IPS-20b (cell line): ENCODE measurements at regions not wholly inside any gene's neighbourhood (a gene's known extent, or its start where the extent isn't known, plus 50 kb on each side); places are given as distances from the start of the nearest gene placed in this dataset.
"Not testable (repeated sequence)": the region's sequence is repeated elsewhere in the genome, so short reads cannot be mapped to it uniquely, and the experiment has no call there.

Source experiments
- H3K27ac ChIP-seq: one replicate; pipeline ENCODE4 v1.5.1; 2013; ENCODE audit warnings: low read length
- H3K27me3 ChIP-seq: 2 replicates; pipeline ENCODE4 v1.6.1; 2013; ENCODE audit warnings: mild to moderate bottlenecking, low read length, inconsistent platforms; ENCODE audit not compliant: insufficient read depth
- H3K36me3 ChIP-seq: 2 replicates; pipeline ENCODE4 v1.6.1; 2013; ENCODE audit warnings: low read depth, mild to moderate bottlenecking, inconsistent platforms, low read length, moderate library complexity; ENCODE audit not compliant: insufficient read depth
- H3K4me1 ChIP-seq: 2 replicates; pipeline ENCODE4 v1.6.1; 2013; ENCODE audit warnings: mild to moderate bottlenecking, control low read depth, inconsistent platforms, low read length, moderate library complexity; ENCODE audit not compliant: insufficient read depth
- H3K4me3 ChIP-seq: 2 replicates; pipeline ENCODE4 v1.5.1; 2013; ENCODE audit warnings: mild to moderate bottlenecking, low read length, inconsistent platforms
- H3K9ac ChIP-seq: 2 replicates; pipeline ENCODE4 v1.6.1; 2013; ENCODE audit warnings: low read depth, mild to moderate bottlenecking, inconsistent platforms, low read length, moderate library complexity
- H3K9me3 ChIP-seq: 2 replicates; pipeline ENCODE4 v1.6.1; 2013; ENCODE audit warnings: mild to moderate bottlenecking, low read depth, low read length, inconsistent platforms; ENCODE audit not compliant: insufficient read depth

- Histone ChIP-seq H3K9me3 (no peaks in the 10 kb centered on the region), H3K36me3 (no peaks in the 10 kb centered on the region), H3K4me3 (no peak overlapping the region), H3K27ac (no peak overlapping the region), H3K9ac (no peak overlapping the region), H3K4me1 (no peaks in the 10 kb centered on the region), H3K27me3 (no peaks in the 10 kb centered on the region)
These were observed 175.8 kb upstream of the MMADHC start for GRCh38 chr2:149763358-149763757.

GRCh38 chr2:149761611-149762010 lies 174.0 kb upstream of the MMADHC start:
- Histone ChIP-seq H3K27ac (no peak overlapping the region), H3K27me3 (no peaks in the 10 kb centered on the region), H3K4me3 (no peak overlapping the region), H3K9me3 (no peaks in the 10 kb centered on the region), H3K36me3 (no peaks in the 10 kb centered on the region), H3K4me1 (no peaks in the 10 kb centered on the region), H3K9ac (no peak overlapping the region)

- H3K4me1 ChIP-seq, H3K9me3 ChIP-seq, H3K9ac ChIP-seq, H3K36me3 ChIP-seq, H3K4me3 ChIP-seq, H3K27me3 ChIP-seq, H3K27ac ChIP-seq: not testable (repeated sequence)
These were observed 171.8 kb upstream of the MMADHC start for GRCh38 chr2:149759382-149759781.

GRCh38 chr2:149754722-149755121 lies 167.1 kb upstream of the MMADHC start:
- H3K27me3 ChIP-seq, H3K27ac ChIP-seq, H3K4me1 ChIP-seq, H3K36me3 ChIP-seq, H3K9ac ChIP-seq, H3K9me3 ChIP-seq, H3K4me3 ChIP-seq: not testable (repeated sequence)

- 0 out of 2 replicates have a peak, but pooled peaks cover 3% of the 10 kb centered on the region for H3K4me1 ChIP-seq
- H3K27ac ChIP-seq = no peak overlapping the region
- H3K9me3 ChIP-seq = no peaks in the 10 kb centered on the region
- H3K36me3 ChIP-seq = no peaks in the 10 kb centered on the region
- no peaks in the 10 kb centered on the region for H3K27me3 ChIP-seq
- H3K4me3 ChIP-seq = no peak overlapping the region
- H3K9ac ChIP-seq = no peak overlapping the region
These were observed 159.9 kb upstream of the MMADHC start for GRCh38 chr2:149747456-149747855.

GRCh38 chr2:149745396-149746230 lies 158.0 kb upstream of the MMADHC start:
- Histone ChIP-seq H3K9ac (no peak overlapping the region), H3K27me3 (no peaks in the 10 kb centered on the region), H3K9me3 (no peaks in the 10 kb centered on the region), H3K4me1 (0 out of 2 replicates have a peak, but pooled peaks cover 3% of the 10 kb centered on the region), H3K27ac (no peak overlapping the region), H3K36me3 (no peaks in the 10 kb centered on the region), H3K4me3 (no peak overlapping the region)

DNA sequence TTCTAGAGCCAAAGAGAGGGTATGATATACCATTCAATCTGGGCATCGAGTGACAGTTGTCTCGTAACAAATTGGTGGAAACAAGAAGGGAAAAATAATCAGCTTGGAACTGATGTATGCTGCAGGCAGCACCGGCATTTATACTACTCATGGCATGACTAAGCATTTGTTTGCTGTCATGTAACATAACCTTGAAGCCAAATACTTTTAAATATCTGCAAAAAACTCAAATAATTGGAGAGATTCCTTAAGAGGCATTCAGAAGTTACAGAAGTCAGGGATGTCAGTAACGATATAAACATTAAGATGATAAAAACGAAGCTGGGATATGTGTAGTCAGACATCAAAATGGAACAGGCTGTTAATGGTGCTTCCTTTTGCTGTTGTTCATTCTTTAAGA lies 157.3 kb upstream of the MMADHC start:
- Histone ChIP-seq H3K4me3 (no peak overlapping the region), H3K36me3 (no peaks in the 10 kb centered on the region), H3K27me3 (no peaks in the 10 kb centered on the region), H3K9ac (no peak overlapping the region), H3K27ac (no peak overlapping the region), H3K9me3 (no peaks in the 10 kb centered on the region), H3K4me1 (0 out of 2 replicates have a peak, but pooled peaks cover 3% of the 10 kb centered on the region)

GRCh38 chr2:149743842-149744448 lies 156.4 kb upstream of the MMADHC start:
- Histone ChIP-seq H3K27me3 (no peaks in the 10 kb centered on the region), H3K4me1 (0 out of 2 replicates have a peak, but pooled peaks cover 3% of the 10 kb centered on the region), H3K4me3 (no peak overlapping the region), H3K9ac (no peak overlapping the region), H3K36me3 (no peaks in the 10 kb centered on the region), H3K9me3 (no peaks in the 10 kb centered on the region), H3K27ac (no peak overlapping the region)

- H3K27ac ChIP-seq = no peak overlapping the region
These were observed 154.1 kb upstream of the MMADHC start for GRCh38 chr2:149741646-149742045.

GRCh38 chr2:149740490-149740889 lies 152.9 kb upstream of the MMADHC start:
- no peak overlapping the region for H3K27ac ChIP-seq
- 0 out of 2 replicates have a peak, but pooled peaks cover 3% of the 10 kb centered on the region for H3K4me1 ChIP-seq
- H3K9me3 ChIP-seq = peaks cover 8% of the 10 kb centered on the region; the same call in 1 of the 2 replicates
- no peaks in the 10 kb centered on the region for H3K27me3 ChIP-seq
- no peak overlapping the region for H3K9ac ChIP-seq
- no peak overlapping the region for H3K4me3 ChIP-seq
- H3K36me3 ChIP-seq = no peaks in the 10 kb centered on the region

More at GRCh38 chr2:149741646-149742045, 154.1 kb upstream of the MMADHC start:
- no peaks in the 10 kb centered on the region for H3K27me3 ChIP-seq
- H3K36me3 ChIP-seq = no peaks in the 10 kb centered on the region
- H3K9ac ChIP-seq = no peak overlapping the region
- H3K4me3 ChIP-seq = no peak overlapping the region
- H3K9me3 ChIP-seq = no peaks in the 10 kb centered on the region
- H3K4me1 ChIP-seq = 0 out of 2 replicates have a peak, but pooled peaks cover 3% of the 10 kb centered on the region

DNA sequence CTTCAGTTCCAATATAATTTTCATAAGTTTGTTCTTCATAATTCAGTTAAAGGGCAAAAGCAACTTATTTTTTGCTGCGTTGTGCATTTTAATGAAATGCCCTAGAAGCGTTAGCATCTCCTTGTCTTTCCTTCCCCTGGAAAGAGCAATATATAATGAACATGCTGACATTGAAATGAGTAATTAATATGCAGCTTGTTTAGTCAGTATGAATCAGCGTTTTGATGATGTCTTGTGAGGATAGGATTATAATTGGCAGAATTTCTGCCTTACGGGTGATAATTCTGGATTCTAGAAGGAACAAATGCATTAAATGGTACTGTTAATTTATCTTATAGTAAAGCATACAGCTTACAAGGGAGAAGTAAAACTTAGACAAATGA lies 152.3 kb upstream of the MMADHC start:
- H3K36me3 ChIP-seq = no peaks in the 10 kb centered on the region
- H3K9me3 ChIP-seq = peaks cover 9% of the 10 kb centered on the region; the same call in 1 of the 2 replicates
- H3K27ac ChIP-seq = no peak overlapping the region

More for the DNA sequence above, 152.3 kb upstream of the MMADHC start:
- Histone ChIP-seq H3K4me3 (no peak overlapping the region), H3K9ac (no peak overlapping the region), H3K4me1 (0 out of 2 replicates have a peak, but pooled peaks cover 3% of the 10 kb centered on the region), H3K27me3 (no peaks in the 10 kb centered on the region)
